Fibroblast of pulmonary artery (primary cell): ENCODE measurements at regions not wholly inside any gene's neighbourhood (a gene's known extent, or its start where the extent isn't known, plus 50 kb on each side); places are given as distances from the start of the nearest gene placed in this dataset.

Experiments
- DNase-seq: peaks from one replicate; pipeline ENCODE4 v3.0.0-alpha.2; 2010; ENCODE audit warnings: low read depth
- H3K4me3 ChIP-seq: replicated peaks from 2 replicates; pipeline ENCODE4 v1.5.1; 2011; ENCODE audit warnings: low read depth, mild to moderate bottlenecking, control low read depth, low read length, moderate library complexity
- CTCF ChIP-seq: IDR thresholded peaks from 2 replicates; pipeline ENCODE4 v1.5.1; 2011; ENCODE audit warnings: mild to moderate bottlenecking, control low read depth, low read length, inconsistent platforms; ENCODE audit errors: missing control alignments

- H3K4me3 ChIP-seq, result no peak overlapping the region
- DNase-seq, result no peak
- no peak for TF ChIP-seq CTCF
These were observed 78.9 kb upstream of the KMT2C start for GRCh38 chr7:152514771-152515105.

- no peak for DNase-seq
- no peak overlapping the region for H3K4me3 ChIP-seq
- no peak for TF ChIP-seq CTCF
These were observed 78.3 kb upstream of the KMT2C start for GRCh38 chr7:152513861-152514770.

GRCh38 chr7:152512706-152513105 is 76.9 kb upstream of the KMT2C start:
- no peak for DNase-seq
- TF ChIP-seq CTCF, result no peak
- no peak overlapping the region for H3K4me3 ChIP-seq

- no peak for DNase-seq
- no peak overlapping the region for H3K4me3 ChIP-seq
- TF ChIP-seq CTCF, result no peak
These were observed 75.9 kb upstream of the KMT2C start for GRCh38 chr7:152511736-152512135.

GRCh38 chr7:152508701-152509100 is 72.9 kb upstream of the KMT2C start:
- no peak for TF ChIP-seq CTCF
- H3K4me3 ChIP-seq, result no peak overlapping the region
- no peak for DNase-seq

GRCh38 chr7:152505606-152506005 is 69.8 kb upstream of the KMT2C start:
- DNase-seq, result no peak
- TF ChIP-seq CTCF, result no peak
- no peak overlapping the region for H3K4me3 ChIP-seq

GRCh38 chr7:152504816-152505215 is 69.0 kb upstream of the KMT2C start:
- no peak for TF ChIP-seq CTCF
- H3K4me3 ChIP-seq, result no peak overlapping the region
- no peak for DNase-seq
